ENCODE measurements at regions not wholly inside any gene's neighbourhood (a gene's known extent, or its start where the extent isn't known, plus 50 kb on each side); places are given as distances from the start of the nearest gene placed in this dataset.

GRCh38 chr18:24809173-24809950 is 348.9 kb downstream of the HRH4 start:
- TF ChIP-seq CTCF (IDR thresholded peaks at IDR 0.05; ENCODE audit: extremely low read depth, insufficient read depth, missing control alignments) = no peak
- no peak for DNase-seq (ENCODE audit: low spot score)
- in situ Hi-C loops (cut with MboI; ENCODE audit: low pct_unique_long_range_greater_than_20kb, low sequenced_read_pairs, unreplicated experiment) = no loop called here

DNA sequence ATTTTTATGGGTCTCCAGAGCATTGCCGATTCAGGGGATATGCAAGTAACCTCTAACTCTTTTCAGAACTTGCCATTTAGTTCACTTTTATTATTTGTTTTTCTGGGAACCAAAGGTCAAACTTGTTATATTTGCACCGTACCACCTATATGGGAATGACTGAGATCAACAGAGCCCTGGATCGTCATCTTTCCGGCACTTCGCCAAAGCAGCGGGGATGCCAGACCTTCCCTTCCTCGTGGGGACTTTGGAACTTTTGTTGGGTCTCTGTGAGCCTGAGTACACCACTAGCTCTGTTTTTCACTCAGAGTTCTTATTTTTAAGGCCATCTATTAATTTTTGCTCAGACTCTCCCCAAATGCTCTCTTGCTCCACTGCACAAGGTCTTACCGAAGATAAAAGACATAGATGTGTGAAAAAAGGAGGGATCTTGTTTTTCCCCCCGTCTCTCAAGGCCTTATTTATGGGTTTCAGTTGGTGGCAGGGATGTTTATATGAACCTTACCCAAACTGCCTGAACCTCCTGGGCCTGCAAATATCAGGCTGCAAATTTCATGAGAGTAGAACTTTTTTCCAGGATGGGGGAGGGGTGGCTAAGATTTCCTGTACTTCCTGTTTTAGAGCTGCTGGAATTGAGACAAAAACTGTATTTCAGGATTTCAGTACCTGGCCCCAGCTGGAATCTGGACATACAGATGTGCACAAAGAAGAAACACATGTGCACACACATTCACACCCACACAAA is 350.3 kb downstream of the HRH4 start:
- no peak for DNase-seq (ENCODE audit: low spot score)
- in situ Hi-C loops (cut with MboI; ENCODE audit: low pct_unique_long_range_greater_than_20kb, low sequenced_read_pairs, unreplicated experiment) = no loop called here
- TF ChIP-seq CTCF (IDR thresholded peaks at IDR 0.05; ENCODE audit: extremely low read depth, insufficient read depth, missing control alignments) = no peak

GRCh38 chr18:24811950-24812681 is 351.7 kb downstream of the HRH4 start:
- no peak for TF ChIP-seq CTCF (IDR thresholded peaks at IDR 0.05; ENCODE audit: extremely low read depth, insufficient read depth, missing control alignments)
- in situ Hi-C loops (cut with MboI; ENCODE audit: low pct_unique_long_range_greater_than_20kb, low sequenced_read_pairs, unreplicated experiment) = no loop called here
- no peak for DNase-seq (ENCODE audit: low spot score)

DNA sequence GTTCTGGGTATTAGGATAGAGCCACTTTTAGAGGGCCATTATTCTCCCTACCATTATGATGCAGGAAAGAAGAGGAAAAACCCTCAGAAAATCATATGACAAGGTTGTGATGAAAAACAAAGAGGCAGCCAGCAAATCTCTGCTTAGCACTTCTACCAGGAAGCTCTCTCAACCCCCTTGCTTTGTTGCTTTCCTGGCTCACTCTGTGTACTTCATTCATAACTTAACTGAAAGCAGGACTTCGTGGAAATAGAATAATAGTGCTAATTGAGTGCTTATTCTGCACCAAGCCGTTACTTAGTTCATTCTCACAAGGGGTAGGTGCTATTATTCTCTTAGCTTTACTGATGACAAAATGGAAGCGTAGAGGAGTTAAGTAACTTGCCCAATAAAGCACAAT is 354.1 kb downstream of the HRH4 start:
- in situ Hi-C loops (cut with MboI; ENCODE audit: low pct_unique_long_range_greater_than_20kb, low sequenced_read_pairs, unreplicated experiment) = no loop called here
- DNase-seq (ENCODE audit: low spot score) = no peak
- TF ChIP-seq CTCF (IDR thresholded peaks at IDR 0.05; ENCODE audit: extremely low read depth, insufficient read depth, missing control alignments) = no peak

DNA sequence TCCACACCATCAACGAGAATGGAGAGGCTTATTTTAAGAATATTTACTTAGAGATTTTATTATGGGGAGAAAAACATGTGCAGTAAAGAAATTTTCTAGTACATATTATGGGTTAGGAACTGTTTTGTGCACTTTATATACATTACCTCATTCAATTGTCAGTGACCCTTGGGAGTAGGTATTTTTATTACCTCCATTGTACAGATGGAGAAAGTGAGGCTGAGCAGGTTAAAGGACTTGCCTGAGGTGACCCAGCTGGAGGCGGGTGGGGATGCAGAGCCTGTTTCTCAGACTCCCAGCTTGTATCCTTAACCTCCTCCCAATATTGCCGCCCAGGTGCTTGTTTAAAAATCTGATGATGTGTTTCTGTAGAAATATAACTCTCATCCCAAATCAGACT is 356.7 kb downstream of the HRH4 start:
- DNase-seq (ENCODE audit: low spot score) = no peak
- in situ Hi-C loops (cut with MboI; ENCODE audit: low pct_unique_long_range_greater_than_20kb, low sequenced_read_pairs, unreplicated experiment) = no loop called here
- no peak for TF ChIP-seq CTCF (IDR thresholded peaks at IDR 0.05; ENCODE audit: extremely low read depth, insufficient read depth, missing control alignments)

- in situ Hi-C loops (cut with MboI; ENCODE audit: low pct_unique_long_range_greater_than_20kb, low sequenced_read_pairs, unreplicated experiment) = no loop called here
- no peak for DNase-seq (ENCODE audit: low spot score)
- no peak for TF ChIP-seq CTCF (IDR thresholded peaks at IDR 0.05; ENCODE audit: extremely low read depth, insufficient read depth, missing control alignments)
These were observed 357.3 kb downstream of the HRH4 start for GRCh38 chr18:24817587-24818371.
